Keratinocyte (primary cell): ENCODE measurements at regions not wholly inside any gene's neighbourhood (a gene's known extent, or its start where the extent isn't known, plus 50 kb on each side); places are given as distances from the start of the nearest gene placed in this dataset.

Source experiments
- CTCF ChIP-seq, 3 experiments: IDR thresholded peaks in 1 of 3; conservative IDR thresholded peaks in 1 of 3; optimal IDR thresholded peaks in 1 of 3; 2 replicates in 2 of 3; 3 replicates in 1 of 3; pipeline versions ENCODE3 to v1.5.1; 2011; ENCODE audit warnings: low read length in 3 of 3, mild to moderate bottlenecking in 3 of 3, moderate library complexity in 2 of 3, control low read depth in 1 of 3, inconsistent platforms in 1 of 3; ENCODE audit not compliant: insufficient read depth in 2 of 3; ENCODE audit errors: extremely low read depth in 1 of 3
- EZH2 ChIP-seq: IDR thresholded peaks from one replicate; pipeline ENCODE4 v1.6.1; 2012; ENCODE audit warnings: inconsistent platforms, mild to moderate bottlenecking, low read length, moderate library complexity

DNA sequence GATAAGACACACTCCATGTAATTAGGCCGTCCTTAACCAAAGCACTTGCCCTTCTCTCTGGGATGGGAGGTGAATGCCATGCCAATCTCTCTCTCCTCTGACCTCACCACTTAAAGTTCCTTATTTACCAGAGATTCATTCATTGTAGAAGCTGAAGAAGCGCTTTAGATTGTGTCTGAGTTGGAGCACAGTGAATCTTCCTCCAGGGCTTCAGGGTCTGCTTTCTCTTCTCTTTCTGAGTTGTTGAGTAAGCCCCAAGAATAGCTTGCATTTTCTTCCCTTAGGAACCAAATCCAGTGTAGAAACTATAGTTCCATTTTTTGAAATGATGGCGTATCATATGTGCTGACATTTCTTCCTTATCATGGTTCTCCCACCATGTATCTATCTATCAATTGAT lies 104.5 kb upstream of the MAML3 start:
- no peak for TF ChIP-seq EZH2
- no peak for TF ChIP-seq CTCF (optimal IDR thresholded peaks at IDR 0.05 in 1 of 3, IDR thresholded peaks at IDR 0.05 in 1 of 3, conservative IDR thresholded peaks at IDR 0.05 in 1 of 3; ENCODE audit: extremely low read depth in 1 of 3, insufficient read depth in 2 of 3, low read length in 3 of 3)
